ENCODE measurements at regions not wholly inside any gene's neighbourhood (a gene's known extent, or its start where the extent isn't known, plus 50 kb on each side); places are given as distances from the start of the nearest gene placed in this dataset.

GRCh38 chr20:57934913-57935312 is 225.1 kb upstream of the PMEPA1 start:
- Histone ChIP-seq H2BK15ac (ENCODE audit: low read depth, low read length) (no peak overlapping the region), H2AK9ac (replicated peaks; ENCODE audit: low read depth, low read length, poor library complexity) (no peak overlapping the region), H3K4ac (ENCODE audit: low read depth, low read length) (no peak overlapping the region), H3K79me1 (ENCODE audit: low read depth in 1 of 2, low read length in 2 of 2) (no peaks in the 10 kb centered on the region), H3K9ac (ENCODE audit: low read depth, low read length) (no peak overlapping the region), H3K18ac (ENCODE audit: low read depth, low read length) (no peak overlapping the region), H3K9me1 (ENCODE audit: insufficient read depth, low read length) (no peaks in the 10 kb centered on the region), H4K8ac (ENCODE audit: low read depth in 2 of 2, low read length in 2 of 2) (no peak overlapping the region), H2BK120ac (ENCODE audit: low read depth, low read length) (no peak overlapping the region), H3K9me3 (ENCODE audit: control insufficient read depth, insufficient read depth, low read length) (no peaks in the 10 kb centered on the region), H3K23ac (ENCODE audit: low read depth, low read length) (no peak overlapping the region), H3K4me1 (ENCODE audit: control insufficient read depth, insufficient read depth, low read length) (no peaks in the 10 kb centered on the region), H2BK5ac (ENCODE audit: low read depth, low read length, poor library complexity, severe bottlenecking) (no peak overlapping the region), H3K27me3 (ENCODE audit: control insufficient read depth, insufficient read depth, low read length) (no peaks in the 10 kb centered on the region), H3K4me2 (ENCODE audit: low read depth, low read length) (no peak overlapping the region), H4K5ac (ENCODE audit: low read depth, low read length) (no peak overlapping the region), H3K36me3 (ENCODE audit: control insufficient read depth, insufficient read depth, low read length) (no peaks in the 10 kb centered on the region), H2BK20ac (ENCODE audit: low read depth, low read length) (no peak overlapping the region), H4K91ac (ENCODE audit: insufficient read depth, low read depth, low read length) (no peak overlapping the region), H3K4me3 (ENCODE audit: insufficient read depth, low read depth, low read length) (no peak overlapping the region), H3K27ac (ENCODE audit: insufficient read depth, low read length) (no peak overlapping the region), H3K56ac (ENCODE audit: extremely low read depth, insufficient read depth, low read length) (no peak overlapping the region), H3K14ac (replicated peaks; ENCODE audit: low read depth, low read length) (no peak overlapping the region), H2AK5ac (ENCODE audit: low read depth, low read length) (no peak overlapping the region), H4K20me1 (ENCODE audit: insufficient read depth, low read length) (no peaks in the 10 kb centered on the region), H2AFZ (replicated peaks; ENCODE audit: low read length, poor library complexity) (no peak overlapping the region)
- no TSS peak for BruUV-seq (replicated peaks)
- in situ Hi-C loops (cut with MboI; ENCODE audit: low sequenced_read_pairs) (no loop called here), intact Hi-C loops (cut with micrococcal nuclease) (no loop called here), dilution Hi-C loops (cut with HindIII; ENCODE audit: low sequenced_read_pairs, unreplicated experiment) (no loop called here)
- no peak for DNase-seq
- ChIA-PET CTCF (no interaction called here), POLR2A (ENCODE audit: unreplicated experiment) (no interaction called here)
- TF ChIP-seq NFE2L2 (IDR thresholded peaks at IDR 0.05; ENCODE audit: low read depth, low read length) (no peak), USF2 (IDR thresholded peaks at IDR 0.05; ENCODE audit: low read depth, low read length) (no peak), MAFK (IDR thresholded peaks at IDR 0.05; ENCODE audit: low read depth, low read length) (no peak), CEBPB (IDR thresholded peaks at IDR 0.05; ENCODE audit: low read depth, low read length) (no peak), POLR2A (IDR thresholded peaks at IDR 0.05; ENCODE audit: low read depth, low read length) (no peak), BHLHE40 (IDR thresholded peaks at IDR 0.05; ENCODE audit: low read depth, low read length) (no peak), SMC3 (IDR thresholded peaks at IDR 0.05; ENCODE audit: low read depth, low read length) (no peak), CTCF (conservative IDR thresholded peaks at IDR 0.05; ENCODE audit: low read depth, low read length) (no peak), FOS (IDR thresholded peaks at IDR 0.05; ENCODE audit: low read depth, low read length) (no peak), MAZ (IDR thresholded peaks at IDR 0.05; ENCODE audit: borderline replicate concordance, low read depth, low read length) (no peak), RAD21 (IDR thresholded peaks at IDR 0.05; ENCODE audit: low read length) (no peak), RCOR1 (IDR thresholded peaks at IDR 0.05; ENCODE audit: insufficient replicate concordance, low read length) (no peak), CHD1 (IDR thresholded peaks at IDR 0.05; ENCODE audit: low read depth, low read length) (no peak), ELK1 (IDR thresholded peaks at IDR 0.05; ENCODE audit: borderline replicate concordance, low read depth, low read length) (no peak), MXI1 (IDR thresholded peaks at IDR 0.05; ENCODE audit: borderline replicate concordance, low read depth, low read length) (no peak), RFX5 (IDR thresholded peaks at IDR 0.05; ENCODE audit: low read depth, low read length) (no peak)
- ATAC-seq (ENCODE audit: low read depth): no peak
- 72% methylated on average over 7 of the region's 10 CpGs; no CpG with 5 or more reads in 1 of the 2 experiments for WGBS, 2 experiments (ENCODE audit: extremely low coverage in 2 of 2, insufficient read length in 1 of 2)

All from IMR-90 (cell line).